Esophagus squamous epithelium (tissue), 4 donors: ENCODE measurements at regions not wholly inside any gene's neighbourhood (a gene's known extent, or its start where the extent isn't known, plus 50 kb on each side); places are given as distances from the start of the nearest gene placed in this dataset.

Experiments used
- CTCF ChIP-seq, 6 experiments: fragments of 450-650 bp in 4 of 6; fragments of 200-600 bp in 2 of 6; sonication (generic) in 2 of 6; IDR thresholded peaks; one replicate each; pipeline ENCODE4 v1.5.1; 2016 to 2019; ENCODE audit warnings: antibody characterized with exemption in 6 of 6, mild to moderate bottlenecking in 4 of 6, moderate library complexity in 4 of 6
- POLR2A ChIP-seq, 4 donors: fragments of 450-650 bp; IDR thresholded peaks; one replicate each; pipeline ENCODE4 v1.6.1; 2017; ENCODE audit warnings: antibody characterized with exemption in 4 of 4, mild to moderate bottlenecking in 4 of 4, moderate library complexity in 3 of 4

GRCh38 chr4:79561751-79562150 is 153.7 kb upstream of the GK2 start:
- TF ChIP-seq CTCF (IDR thresholded peaks at IDR 0.05): no peak
- TF ChIP-seq POLR2A (IDR thresholded peaks at IDR 0.05): no peak
